Lower leg skin (tissue), 4 donors: ENCODE measurements at regions not wholly inside any gene's neighbourhood (a gene's known extent, or its start where the extent isn't known, plus 50 kb on each side); places are given as distances from the start of the nearest gene placed in this dataset.

ENCODE experiments used
- DNase-seq, 2 donors: peaks; one replicate each; pipeline ENCODE4 v3.0.0-alpha.2; 2019; ENCODE audit warnings: low spot score in 2 of 2
- H3K4me3 ChIP-seq: fragments of 200-600 bp; sonication (generic); 2 replicates; pipeline ENCODE4 v1.5.1; 2017; ENCODE audit warnings: mild to moderate bottlenecking, low read depth; ENCODE audit not compliant: poor library complexity, severe bottlenecking
- POLR2A ChIP-seq, 2 donors: fragments of 450-650 bp; IDR thresholded peaks; one replicate each; pipeline ENCODE4 v1.6.1; 2016 to 2017; ENCODE audit warnings: antibody characterized with exemption in 2 of 2, mild to moderate bottlenecking in 1 of 2, moderate library complexity in 1 of 2
- WGBS, 2 donors: methylation state at CpG; one replicate each; pipeline ENCODE4 v1.1.5; 2018; 5-methylcytosine and 5-hydroxymethylcytosine counted together
- intact Hi-C: fragments of 100-400 bp; cut with DNase I; formaldehyde crosslinking; loops from one replicate; pipeline ENCODE4 v1.15.0; 2023; ENCODE audit warnings: low total_unique reads
- TF ChIP-seq, protein P1 (sequence below), 3 donors: fragments of 450-650 bp; IDR thresholded peaks; one replicate each; pipeline ENCODE4 v1.5.1; 2016; ENCODE audit warnings: antibody characterized with exemption in 3 of 3, mild to moderate bottlenecking in 3 of 3, moderate library complexity in 2 of 3

DNA sequence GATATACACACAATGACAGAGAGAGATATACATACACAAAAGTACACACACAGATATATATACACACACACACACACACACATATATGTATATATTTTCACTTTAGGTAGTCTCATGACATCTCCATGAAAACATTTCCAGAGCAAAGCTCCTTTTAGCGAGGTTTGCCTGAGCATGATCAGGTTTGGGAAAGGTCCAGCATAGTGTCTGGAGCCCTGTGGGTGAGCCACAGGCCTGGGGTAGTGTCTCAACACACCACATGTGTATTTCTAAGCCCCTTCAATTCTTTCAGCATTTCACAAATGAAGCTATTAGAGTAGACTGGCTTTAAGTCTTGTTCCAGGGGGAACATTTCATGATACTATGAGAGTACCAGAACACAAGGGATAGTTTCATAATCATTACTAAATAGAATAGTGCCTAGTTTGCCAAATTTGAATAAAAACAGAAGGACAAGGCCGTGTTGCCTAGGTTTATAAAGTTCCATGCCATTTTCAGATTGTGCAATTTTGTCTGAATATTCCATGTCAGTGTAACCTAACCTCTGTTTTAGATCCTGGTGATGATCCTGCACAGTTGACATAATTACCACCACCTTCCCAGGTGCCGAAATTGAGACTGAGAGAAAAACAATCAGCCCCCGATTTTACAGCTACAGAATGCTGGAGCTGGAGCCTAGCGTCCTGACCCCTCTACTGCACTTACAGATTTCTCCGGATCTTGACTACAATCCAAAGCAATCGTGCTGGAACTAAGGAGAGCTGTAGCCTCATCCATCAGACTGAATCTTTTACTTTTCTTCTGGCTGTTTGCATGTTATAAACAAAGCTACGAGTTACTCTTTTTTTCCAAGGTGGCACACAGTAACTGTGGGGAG is 332.7 kb downstream of the CYRIA start:
- intact Hi-C loops, result no loop called here
- WGBS, 2 donors, result 40 to 46% methylated on average over 8 of the region's 8 CpGs
- H3K4me3 ChIP-seq, result no peak overlapping the region
- DNase-seq, result no peak
- TF ChIP-seq, protein P1, sequence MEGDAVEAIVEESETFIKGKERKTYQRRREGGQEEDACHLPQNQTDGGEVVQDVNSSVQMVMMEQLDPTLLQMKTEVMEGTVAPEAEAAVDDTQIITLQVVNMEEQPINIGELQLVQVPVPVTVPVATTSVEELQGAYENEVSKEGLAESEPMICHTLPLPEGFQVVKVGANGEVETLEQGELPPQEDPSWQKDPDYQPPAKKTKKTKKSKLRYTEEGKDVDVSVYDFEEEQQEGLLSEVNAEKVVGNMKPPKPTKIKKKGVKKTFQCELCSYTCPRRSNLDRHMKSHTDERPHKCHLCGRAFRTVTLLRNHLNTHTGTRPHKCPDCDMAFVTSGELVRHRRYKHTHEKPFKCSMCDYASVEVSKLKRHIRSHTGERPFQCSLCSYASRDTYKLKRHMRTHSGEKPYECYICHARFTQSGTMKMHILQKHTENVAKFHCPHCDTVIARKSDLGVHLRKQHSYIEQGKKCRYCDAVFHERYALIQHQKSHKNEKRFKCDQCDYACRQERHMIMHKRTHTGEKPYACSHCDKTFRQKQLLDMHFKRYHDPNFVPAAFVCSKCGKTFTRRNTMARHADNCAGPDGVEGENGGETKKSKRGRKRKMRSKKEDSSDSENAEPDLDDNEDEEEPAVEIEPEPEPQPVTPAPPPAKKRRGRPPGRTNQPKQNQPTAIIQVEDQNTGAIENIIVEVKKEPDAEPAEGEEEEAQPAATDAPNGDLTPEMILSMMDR (IDR thresholded peaks at IDR 0.05), result no peak
- no peak for TF ChIP-seq POLR2A (IDR thresholded peaks at IDR 0.05)

DNA sequence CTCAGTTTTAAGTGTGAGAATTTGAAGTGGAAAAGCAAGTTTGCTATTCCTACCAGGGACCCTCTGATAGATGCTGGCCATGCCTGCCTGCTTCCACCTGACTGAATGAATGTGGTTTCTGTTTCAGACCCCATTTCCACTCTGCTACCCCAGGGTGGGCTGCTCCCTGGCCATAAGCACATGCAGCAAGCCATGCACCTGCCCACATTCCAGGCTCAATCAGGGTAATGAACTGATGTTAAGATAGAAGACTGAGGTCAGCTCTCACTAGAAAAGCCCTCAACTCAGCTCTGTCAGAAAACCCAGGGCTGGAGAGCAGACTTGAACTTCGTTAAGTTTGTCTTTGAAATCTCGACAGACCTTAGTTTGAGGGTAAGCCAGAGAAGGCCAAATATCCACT is 333.9 kb downstream of the CYRIA start:
- intact Hi-C loops, result no loop called here
- no peak overlapping the region for H3K4me3 ChIP-seq
- no peak for DNase-seq
- 88 to 96% methylated on average over 2 of the region's 2 CpGs for WGBS, 2 donors
- no peak for TF ChIP-seq POLR2A (IDR thresholded peaks at IDR 0.05)
- TF ChIP-seq, protein P1 (IDR thresholded peaks at IDR 0.05), result no peak

DNA sequence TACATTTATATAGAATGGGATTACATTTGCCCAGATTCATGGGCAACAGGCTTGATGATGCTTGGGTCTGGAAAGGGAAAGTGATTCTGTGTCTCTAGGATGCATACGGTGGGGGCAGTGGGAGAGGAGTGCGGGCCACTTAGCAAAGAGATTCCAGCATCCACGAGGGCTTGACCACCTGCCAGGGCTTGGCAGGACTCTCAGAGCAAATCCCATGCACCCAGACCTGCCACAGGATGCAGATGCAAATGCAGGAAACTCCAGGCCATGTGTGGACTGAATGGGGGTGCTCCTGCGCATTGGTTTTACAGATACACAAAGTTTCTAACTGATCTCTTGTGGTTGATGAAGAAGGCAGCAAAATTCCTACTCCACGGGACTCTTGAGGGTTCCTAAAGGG is 334.7 kb downstream of the CYRIA start:
- H3K4me3 ChIP-seq, result no peak overlapping the region
- intact Hi-C loops, result no loop called here
- 51 to 56% methylated on average over 5 of the region's 5 CpGs for WGBS, 2 donors
- TF ChIP-seq POLR2A (IDR thresholded peaks at IDR 0.05), result no peak
- TF ChIP-seq, protein P1 (IDR thresholded peaks at IDR 0.05), result no peak
- DNase-seq, result no peak

DNA sequence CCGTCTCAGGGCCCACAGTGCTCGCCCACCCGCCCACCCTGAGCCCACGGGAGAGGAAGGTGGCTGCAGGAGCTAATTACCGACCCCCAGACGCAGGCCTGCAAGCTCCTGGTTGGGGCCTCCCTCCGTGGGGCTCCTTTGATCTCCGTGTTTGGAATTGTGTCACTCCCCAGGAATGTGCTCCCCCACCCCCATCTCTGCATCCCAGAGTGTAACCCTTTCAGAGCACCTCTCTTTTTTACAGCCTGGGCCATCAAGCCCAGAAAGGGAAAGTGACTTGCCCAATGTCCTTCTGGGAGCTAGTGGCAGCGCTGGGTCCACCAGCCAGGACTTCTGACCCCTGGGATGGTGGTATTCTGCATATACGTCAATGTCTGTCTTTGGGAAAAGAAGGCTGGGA is 335.1 kb downstream of the CYRIA start:
- TF ChIP-seq, protein P1 (IDR thresholded peaks at IDR 0.05), result no peak
- 58 to 67% methylated on average over 8 to 10 of the region's 10 CpGs for WGBS, 2 donors
- no peak overlapping the region for H3K4me3 ChIP-seq
- DNase-seq, result no peak
- intact Hi-C loops, result no loop called here

DNA sequence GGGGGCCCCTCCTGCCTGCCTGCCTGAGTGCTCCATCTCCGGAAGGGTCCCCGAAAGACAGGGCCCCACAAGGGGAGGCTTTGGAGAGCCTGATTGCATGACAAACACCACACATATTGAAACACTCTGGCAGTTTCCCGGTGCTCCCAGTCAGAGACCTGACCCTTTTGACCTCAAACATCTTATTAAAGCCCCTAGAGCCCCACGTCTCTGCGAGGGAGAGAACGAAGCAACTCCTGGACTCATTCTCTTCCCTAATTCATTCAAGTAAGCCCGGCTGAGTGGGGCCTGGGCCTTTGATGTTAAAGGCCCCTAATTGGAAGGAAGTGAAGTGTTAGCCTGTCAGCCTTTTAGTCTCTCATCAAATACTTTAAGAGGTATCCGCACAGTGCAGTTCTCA is 335.6 kb downstream of the CYRIA start:
- WGBS, 2 donors, result 78 to 85% methylated on average over 8 of the region's 8 CpGs
- intact Hi-C loops, result no loop called here
- no peak for DNase-seq
- no peak overlapping the region for H3K4me3 ChIP-seq
- TF ChIP-seq, protein P1 (IDR thresholded peaks at IDR 0.05), result no peak
- no peak for TF ChIP-seq POLR2A (IDR thresholded peaks at IDR 0.05)

DNA sequence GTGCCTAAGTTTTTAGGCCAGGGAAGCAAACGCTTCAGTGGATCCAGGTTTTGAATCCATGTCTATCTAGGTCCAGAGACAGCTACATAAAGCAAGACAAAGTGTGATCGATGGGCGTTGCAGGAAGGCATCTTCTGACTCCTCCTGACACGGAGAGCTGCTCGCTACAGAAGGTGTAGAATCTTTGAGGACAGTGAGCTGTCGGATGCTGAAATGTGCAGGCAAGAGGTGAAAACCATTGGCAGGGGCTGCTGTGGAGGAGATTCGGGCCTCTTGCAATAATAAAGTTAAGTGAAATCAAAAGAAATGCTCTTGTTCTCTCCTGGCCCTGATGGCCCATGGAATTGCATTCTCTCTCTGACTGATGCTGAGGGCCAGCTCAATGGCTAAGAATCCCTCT is 336.2 kb downstream of the CYRIA start:
- TF ChIP-seq POLR2A (IDR thresholded peaks at IDR 0.05), result no peak
- TF ChIP-seq, protein P1 (IDR thresholded peaks at IDR 0.05), result no peak
- no peak overlapping the region for H3K4me3 ChIP-seq
- intact Hi-C loops, result no loop called here
- DNase-seq, result no peak
- 82 to 94% methylated on average over 7 of the region's 7 CpGs for WGBS, 2 donors
